Neural cell (in vitro differentiated cells): ENCODE measurements at regions not wholly inside any gene's neighbourhood (a gene's known extent, or its start where the extent isn't known, plus 50 kb on each side); places are given as distances from the start of the nearest gene placed in this dataset.

ENCODE experiments used
- H2AFZ ChIP-seq: fragments of 200-600, 300-800 bp; sonication (generic), shearing (Covaris generic); 2 replicates; pipeline ENCODE4 v1.6.0; 2014; ENCODE audit warnings: low read depth, mild to moderate bottlenecking, antibody characterized with exemption, low read length, moderate library complexity
- H3F3A ChIP-seq: fragments of 200-600 bp; shearing (Covaris generic); 2 replicates; pipeline ENCODE4 v1.6.1; 2016; ENCODE audit warnings: mild to moderate bottlenecking, moderate library complexity, mixed read lengths, antibody characterized with exemption, low read length; ENCODE audit not compliant: insufficient read depth, poor library complexity, severe bottlenecking
- H3K27ac ChIP-seq: fragments of 200-600, 300-800 bp; sonication (generic), shearing (Covaris generic); 2 replicates; pipeline ENCODE4 v1.5.1; 2014; ENCODE audit warnings: mild to moderate bottlenecking, low read length, moderate library complexity
- H3K27me3 ChIP-seq: fragments of 300-800, 200-600 bp; sonication (generic), shearing (Covaris generic); 2 replicates; pipeline ENCODE4 v1.6.0; 2014; ENCODE audit warnings: mild to moderate bottlenecking, low read depth, low read length, moderate library complexity; ENCODE audit not compliant: insufficient read depth
- H3K36me3 ChIP-seq: fragments of 300-800, 200-600 bp; sonication (generic), shearing (Covaris generic); 2 replicates; pipeline ENCODE4 v1.5.1; 2014; ENCODE audit warnings: mild to moderate bottlenecking, antibody characterized with exemption, low read length, moderate library complexity; ENCODE audit not compliant: insufficient read depth
- H3K4me2 ChIP-seq: fragments of 300-800, 200-600 bp; sonication (generic), shearing (Covaris generic); 2 replicates; pipeline ENCODE4 v1.6.0; 2014; ENCODE audit warnings: mild to moderate bottlenecking, low read length
- H3K4me3 ChIP-seq: fragments of 300-800, 200-600 bp; sonication (generic), shearing (Covaris generic); 2 replicates; pipeline ENCODE4 v1.5.1; 2014; ENCODE audit warnings: mild to moderate bottlenecking, low read length, moderate library complexity
- H3K79me2 ChIP-seq: fragments of 200-600 bp; shearing (Covaris generic); replicated peaks from 2 replicates; pipeline ENCODE4 v1.6.0; 2014; ENCODE audit warnings: mild to moderate bottlenecking, low read length, moderate library complexity; ENCODE audit not compliant: insufficient read depth
- H3K9ac ChIP-seq: fragments of 300-800, 200-600 bp; sonication (generic), shearing (Covaris generic); 2 replicates; pipeline ENCODE4 v1.6.1; 2016; ENCODE audit warnings: mild to moderate bottlenecking, low read length, mixed read lengths
- H3K9me2 ChIP-seq: fragments of 200-600 bp; shearing (Covaris generic); 2 replicates; pipeline ENCODE4 v1.6.1; 2016; ENCODE audit warnings: mild to moderate bottlenecking, low read length, mixed read lengths; ENCODE audit not compliant: insufficient read depth
- H3K9me3 ChIP-seq: fragments of 200-600, 300-800 bp; sonication (generic), shearing (Covaris generic); 2 replicates; pipeline ENCODE4 v1.6.1; 2016; ENCODE audit warnings: mild to moderate bottlenecking, mixed run types, low read length, moderate library complexity, mixed read lengths
- H4K20me1 ChIP-seq: fragments of 200-600 bp; shearing (Covaris generic); 2 replicates; pipeline ENCODE4 v1.6.1; 2016; ENCODE audit warnings: mild to moderate bottlenecking, mixed run types; ENCODE audit not compliant: insufficient read depth
- CTCF ChIP-seq: fragments of 450-650 bp; IDR thresholded peaks from 2 replicates; pipeline ENCODE4 v1.5.1; 2014; ENCODE audit warnings: antibody characterized with exemption, mild to moderate bottlenecking, moderate library complexity; ENCODE audit not compliant: poor library complexity, severe bottlenecking
- EP300 ChIP-seq: fragments of 450-650 bp; conservative IDR thresholded peaks from 2 replicates; pipeline ENCODE4 v1.6.1; 2014; ENCODE audit warnings: antibody characterized with exemption, mild to moderate bottlenecking, moderate library complexity; ENCODE audit not compliant: poor library complexity, severe bottlenecking
- EZH2 ChIP-seq: fragments of 200-600, 300-800 bp; shearing (Covaris generic), sonication (generic); IDR thresholded peaks from 2 replicates; pipeline ENCODE4 v1.6.1; 2014; ENCODE audit warnings: antibody characterized with exemption, low read length, borderline replicate concordance, mild to moderate bottlenecking; ENCODE audit not compliant: insufficient read depth, poor library complexity, severe bottlenecking
- MXI1 ChIP-seq: fragments of 450-650 bp; conservative IDR thresholded peaks from 2 replicates; pipeline ENCODE4 v1.6.1; 2014; ENCODE audit warnings: antibody characterized with exemption, mild to moderate bottlenecking; ENCODE audit not compliant: poor library complexity, severe bottlenecking
- POLR2AphosphoS5 ChIP-seq: IDR thresholded peaks from 2 replicates; pipeline ENCODE4 v1.6.1; 2012
- RAD21 ChIP-seq: fragments of 450-650 bp; conservative IDR thresholded peaks from 2 replicates; pipeline ENCODE4 v1.6.1; 2014; ENCODE audit warnings: antibody characterized with exemption, mild to moderate bottlenecking, moderate library complexity
- SMC3 ChIP-seq: fragments of 450-650 bp; conservative IDR thresholded peaks from 2 replicates; pipeline ENCODE4 v1.6.1; 2014; ENCODE audit warnings: antibody characterized with exemption, mild to moderate bottlenecking, moderate library complexity; ENCODE audit not compliant: poor library complexity
- TAF1 ChIP-seq: IDR thresholded peaks from 2 replicates; pipeline ENCODE4 v1.6.1; 2012; ENCODE audit warnings: low read depth
- TF ChIP-seq, protein P1 (sequence below): IDR thresholded peaks from 2 replicates; pipeline ENCODE4 v1.6.1; 2012; ENCODE audit warnings: borderline replicate concordance

- Histone ChIP-seq H3K4me3 (no peak overlapping the region), H2AFZ (no peak overlapping the region), H3K4me2 (no peak overlapping the region), H4K20me1 (no peaks in the 10 kb centered on the region), H3K36me3 (no peaks in the 10 kb centered on the region), H3K79me2 (no peaks in the 10 kb centered on the region), H3K9ac (no peak overlapping the region), H3K27me3 (no peaks in the 10 kb centered on the region), H3F3A (no peaks in the 10 kb centered on the region), H3K27ac (no peak overlapping the region), H3K9me2 (no peaks in the 10 kb centered on the region), H3K9me3 (no peaks in the 10 kb centered on the region)
- TF ChIP-seq MXI1: no peak
- TF ChIP-seq, protein P1, sequence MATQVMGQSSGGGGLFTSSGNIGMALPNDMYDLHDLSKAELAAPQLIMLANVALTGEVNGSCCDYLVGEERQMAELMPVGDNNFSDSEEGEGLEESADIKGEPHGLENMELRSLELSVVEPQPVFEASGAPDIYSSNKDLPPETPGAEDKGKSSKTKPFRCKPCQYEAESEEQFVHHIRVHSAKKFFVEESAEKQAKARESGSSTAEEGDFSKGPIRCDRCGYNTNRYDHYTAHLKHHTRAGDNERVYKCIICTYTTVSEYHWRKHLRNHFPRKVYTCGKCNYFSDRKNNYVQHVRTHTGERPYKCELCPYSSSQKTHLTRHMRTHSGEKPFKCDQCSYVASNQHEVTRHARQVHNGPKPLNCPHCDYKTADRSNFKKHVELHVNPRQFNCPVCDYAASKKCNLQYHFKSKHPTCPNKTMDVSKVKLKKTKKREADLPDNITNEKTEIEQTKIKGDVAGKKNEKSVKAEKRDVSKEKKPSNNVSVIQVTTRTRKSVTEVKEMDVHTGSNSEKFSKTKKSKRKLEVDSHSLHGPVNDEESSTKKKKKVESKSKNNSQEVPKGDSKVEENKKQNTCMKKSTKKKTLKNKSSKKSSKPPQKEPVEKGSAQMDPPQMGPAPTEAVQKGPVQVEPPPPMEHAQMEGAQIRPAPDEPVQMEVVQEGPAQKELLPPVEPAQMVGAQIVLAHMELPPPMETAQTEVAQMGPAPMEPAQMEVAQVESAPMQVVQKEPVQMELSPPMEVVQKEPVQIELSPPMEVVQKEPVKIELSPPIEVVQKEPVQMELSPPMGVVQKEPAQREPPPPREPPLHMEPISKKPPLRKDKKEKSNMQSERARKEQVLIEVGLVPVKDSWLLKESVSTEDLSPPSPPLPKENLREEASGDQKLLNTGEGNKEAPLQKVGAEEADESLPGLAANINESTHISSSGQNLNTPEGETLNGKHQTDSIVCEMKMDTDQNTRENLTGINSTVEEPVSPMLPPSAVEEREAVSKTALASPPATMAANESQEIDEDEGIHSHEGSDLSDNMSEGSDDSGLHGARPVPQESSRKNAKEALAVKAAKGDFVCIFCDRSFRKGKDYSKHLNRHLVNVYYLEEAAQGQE: no peak
- no peak for TF ChIP-seq EP300
- TF ChIP-seq EZH2: no peak
- no peak for TF ChIP-seq POLR2AphosphoS5
Observed at GRCh38 chr11:11735586-11735985, 106.2 kb upstream of the USP47 start.

DNA sequence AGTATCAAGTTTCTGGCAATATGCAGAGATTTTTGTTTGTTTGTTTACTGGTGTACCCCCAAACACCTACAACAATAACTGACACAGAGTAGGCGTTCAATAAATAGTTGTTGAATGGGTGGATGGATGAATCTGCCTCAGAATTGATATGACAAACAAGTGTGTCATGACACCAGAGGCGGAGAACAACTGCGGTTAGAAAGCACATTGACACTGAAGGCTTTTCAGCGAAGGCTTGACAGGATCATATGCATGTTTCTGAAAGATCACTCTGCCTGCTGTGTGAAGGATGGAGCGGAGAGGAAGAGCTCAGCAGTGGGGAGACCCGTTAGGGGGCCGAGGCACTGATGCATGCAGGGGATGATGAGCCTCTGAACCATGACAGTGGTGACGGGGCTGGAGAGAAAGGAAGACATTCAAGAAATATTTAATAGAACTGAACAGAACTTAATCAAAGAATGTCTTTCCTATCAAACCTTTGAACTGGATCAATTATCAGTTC is 108.5 kb upstream of the USP47 start:
- H3K79me2 ChIP-seq: no peaks in the 10 kb centered on the region
- peak overlapping the region; percentile 38 for H3K9ac ChIP-seq
- H3K27ac ChIP-seq: peak overlapping the region; percentile 77
- no peaks in the 10 kb centered on the region for H3K9me3 ChIP-seq
- TF ChIP-seq EZH2: no peak
- peak; percentile 96 for TF ChIP-seq POLR2AphosphoS5
- TF ChIP-seq MXI1: peak; percentile 30
- TF ChIP-seq EP300: peak; percentile 98
- no peak for TF ChIP-seq RAD21
- TF ChIP-seq, protein P1: peak; percentile 56
- TF ChIP-seq CTCF: no peak
- TF ChIP-seq TAF1: no peak
- peak; percentile 51 for TF ChIP-seq SMC3
- H3K9me2 ChIP-seq: no peaks in the 10 kb centered on the region
- no peaks in the 10 kb centered on the region for H3K27me3 ChIP-seq
- no peak overlapping the region for H2AFZ ChIP-seq
- H3K4me3 ChIP-seq: peak overlapping the region; percentile 49
- H4K20me1 ChIP-seq: no peaks in the 10 kb centered on the region
- H3K4me2 ChIP-seq: peak overlapping the region; percentile 49
- no peaks in the 10 kb centered on the region for H3F3A ChIP-seq
- no peaks in the 10 kb centered on the region for H3K36me3 ChIP-seq
